ENCODE measurements at regions not wholly inside any gene's neighbourhood (a gene's known extent, or its start where the extent isn't known, plus 50 kb on each side); places are given as distances from the start of the nearest gene placed in this dataset.
A peak's percentile ranks its signal among the peaks of the same experiment; 100 is the strongest.

- no peak for TF ChIP-seq PRDM15 (CRISPR knock-in tag; IDR thresholded peaks at IDR 0.05)
- no peak for TF ChIP-seq NKRF (conservative IDR thresholded peaks at IDR 0.05)
- no peak for TF ChIP-seq NR2C1 (IDR thresholded peaks at IDR 0.05)
- TF ChIP-seq WRNIP1 (IDR thresholded peaks at IDR 0.05; ENCODE audit: borderline replicate concordance, low read depth, low read length) = no peak
- no peak for TF ChIP-seq POLR2AphosphoS5 (IDR thresholded peaks at IDR 0.05; ENCODE audit: low read length)
- TF ChIP-seq ZNF207 (IDR thresholded peaks at IDR 0.05; ENCODE audit: borderline replicate concordance) = no peak; the same call in 1 of the 2 replicates
- TF ChIP-seq ZBTB4 (CRISPR knock-in tag; IDR thresholded peaks at IDR 0.05) = no peak
- TF ChIP-seq TCF12 (IDR thresholded peaks at IDR 0.05; ENCODE audit: low read depth, low read length) = 0 out of 2 replicates have a peak, but pooled peaks have one; percentile 46
- no peak for TF ChIP-seq IRF3 (IDR thresholded peaks at IDR 0.05)
- TF ChIP-seq NRF1 (conservative IDR thresholded peaks at IDR 0.05; ENCODE audit: low read depth, low read length) = no peak
- no peak for TF ChIP-seq CUX1 (IDR thresholded peaks at IDR 0.05; ENCODE audit: insufficient replicate concordance, low read depth, low read length)
- TF ChIP-seq SREBF1 (IDR thresholded peaks at IDR 0.05; ENCODE audit: low read length) = no peak
- no peak for TF ChIP-seq SREBF2 (IDR thresholded peaks at IDR 0.05; ENCODE audit: low read length)
- TF ChIP-seq POLR2AphosphoS2 (IDR thresholded peaks at IDR 0.05; ENCODE audit: low read depth, low read length) = no peak
Measured at GRCh38 chr4:113825272-113825671, 63.7 kb upstream of the CAMK2D start (continued).
